Body of pancreas (tissue), 4 donors: ENCODE measurements at regions not wholly inside any gene's neighbourhood (a gene's known extent, or its start where the extent isn't known, plus 50 kb on each side); places are given as distances from the start of the nearest gene placed in this dataset.

Source experiments
- ATAC-seq: fragments of 150-250 bp; one replicate; pipeline ENCODE4 v1.9.1; 2016
- DNase-seq, 4 donors: peaks; one replicate each; pipeline ENCODE4 v3.0.0-alpha.2; 2019
- H3K27ac ChIP-seq, 4 donors: fragments of 200-600 bp; sonication (generic); 1 replicate in 3 of 4; 2 replicates in 1 of 4; pipeline versions ENCODE4 v1.5.1 to v1.6.1; 2016 to 2019; ENCODE audit warnings: mild to moderate bottlenecking in 1 of 4, mixed read lengths in 1 of 4, moderate library complexity in 1 of 4
- H3K27me3 ChIP-seq, 2 donors: fragments of 200-600 bp; sonication (generic); one replicate each; pipeline ENCODE4 v1.6.0; 2016; ENCODE audit warnings: mild to moderate bottlenecking in 1 of 2
- H3K36me3 ChIP-seq, 2 donors: fragments of 200-600 bp; sonication (generic); replicated peaks in 1 of 2; 2 replicates each; pipeline ENCODE4 v1.5.1; 2016; ENCODE audit warnings: low read depth in 2 of 2; ENCODE audit not compliant: insufficient read depth in 1 of 2
- H3K4me1 ChIP-seq: fragments of 200-600 bp; sonication (generic); one replicate; pipeline ENCODE4 v1.6.0; 2016
- H3K4me3 ChIP-seq, 2 donors: fragments of 200-600 bp; sonication (generic); 1 replicate in 1 of 2; 2 replicates in 1 of 2; pipeline ENCODE4 v1.5.1; 2016 to 2019
- H3K9me3 ChIP-seq, 3 donors: fragments of 200-600 bp; sonication (generic); 1 replicate in 2 of 3; 2 replicates in 1 of 3; pipeline ENCODE4 v1.5.1; 2016
- POLR2A ChIP-seq, 3 donors: fragments of 450-650 bp; IDR thresholded peaks; one replicate each; pipeline ENCODE4 v1.6.1; 2016; ENCODE audit warnings: antibody characterized with exemption in 3 of 3, mild to moderate bottlenecking in 2 of 3
- WGBS, 2 donors: methylation state at CpG; one replicate each; pipeline ENCODE4 v1.1.5; 2017; 5-methylcytosine and 5-hydroxymethylcytosine counted together
- intact Hi-C: fragments of 100-400 bp; cut with DNase I; formaldehyde crosslinking; loops from one replicate; pipeline ENCODE4 v1.15.1; 2023
- TF ChIP-seq, protein P1 (sequence below), 7 experiments: fragments of 450-650 bp in 4 of 7; fragments of 200-600 bp in 3 of 7; sonication (generic) in 3 of 7; IDR thresholded peaks; one replicate each; pipeline ENCODE4 v1.5.1; 2016 to 2019; ENCODE audit warnings: antibody characterized with exemption in 7 of 7

DNA sequence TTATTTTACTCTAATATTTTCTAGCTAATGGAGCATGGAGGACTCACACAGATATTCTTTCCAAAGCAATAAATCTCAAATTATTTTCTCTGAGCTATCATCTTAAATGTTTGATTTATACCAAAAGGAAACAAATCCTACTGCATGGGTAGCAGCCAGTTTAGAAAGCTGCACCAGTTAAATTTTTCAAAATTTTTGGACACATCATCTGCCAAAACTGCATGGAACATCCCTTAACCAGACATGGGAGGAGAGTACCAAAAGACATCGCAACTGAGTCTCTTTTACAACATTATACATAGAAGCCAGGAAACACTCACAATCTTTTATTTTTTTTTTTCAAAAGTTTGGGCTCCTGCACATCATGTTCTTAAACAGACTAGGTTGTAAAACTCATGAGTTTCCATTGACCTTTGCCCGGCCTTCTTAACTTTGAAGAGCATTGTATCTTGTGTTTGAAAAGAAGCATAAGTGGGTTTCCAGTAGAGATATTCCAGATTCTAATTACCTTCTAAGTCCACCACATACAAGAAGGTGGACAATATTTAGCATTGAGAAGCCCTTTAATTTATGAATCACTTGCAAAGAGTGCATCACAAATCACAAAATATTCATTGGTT, 87.7 kb upstream of the HMGCLL1 start:
- WGBS, 2 donors: 76 to 79% methylated on average over 2 of the region's 2 CpGs
- ATAC-seq (no peak), DNase-seq (no peak)
- no peaks in the 10 kb centered on the region for H3K4me1 ChIP-seq
- no peaks in the 10 kb centered on the region for H3K27me3 ChIP-seq
- intact Hi-C loops: no loop called here
- H3K36me3 ChIP-seq: no peaks in the 10 kb centered on the region
- TF ChIP-seq POLR2A (IDR thresholded peaks at IDR 0.05): no peak
- TF ChIP-seq, protein P1, sequence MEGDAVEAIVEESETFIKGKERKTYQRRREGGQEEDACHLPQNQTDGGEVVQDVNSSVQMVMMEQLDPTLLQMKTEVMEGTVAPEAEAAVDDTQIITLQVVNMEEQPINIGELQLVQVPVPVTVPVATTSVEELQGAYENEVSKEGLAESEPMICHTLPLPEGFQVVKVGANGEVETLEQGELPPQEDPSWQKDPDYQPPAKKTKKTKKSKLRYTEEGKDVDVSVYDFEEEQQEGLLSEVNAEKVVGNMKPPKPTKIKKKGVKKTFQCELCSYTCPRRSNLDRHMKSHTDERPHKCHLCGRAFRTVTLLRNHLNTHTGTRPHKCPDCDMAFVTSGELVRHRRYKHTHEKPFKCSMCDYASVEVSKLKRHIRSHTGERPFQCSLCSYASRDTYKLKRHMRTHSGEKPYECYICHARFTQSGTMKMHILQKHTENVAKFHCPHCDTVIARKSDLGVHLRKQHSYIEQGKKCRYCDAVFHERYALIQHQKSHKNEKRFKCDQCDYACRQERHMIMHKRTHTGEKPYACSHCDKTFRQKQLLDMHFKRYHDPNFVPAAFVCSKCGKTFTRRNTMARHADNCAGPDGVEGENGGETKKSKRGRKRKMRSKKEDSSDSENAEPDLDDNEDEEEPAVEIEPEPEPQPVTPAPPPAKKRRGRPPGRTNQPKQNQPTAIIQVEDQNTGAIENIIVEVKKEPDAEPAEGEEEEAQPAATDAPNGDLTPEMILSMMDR (IDR thresholded peaks at IDR 0.05): no peak
- peaks cover 0 to 3% (median 0%) of the 10 kb centered on the region in 3 donors for H3K9me3 ChIP-seq
- H3K27ac ChIP-seq: no peak overlapping the region
- no peak overlapping the region for H3K4me3 ChIP-seq

DNA sequence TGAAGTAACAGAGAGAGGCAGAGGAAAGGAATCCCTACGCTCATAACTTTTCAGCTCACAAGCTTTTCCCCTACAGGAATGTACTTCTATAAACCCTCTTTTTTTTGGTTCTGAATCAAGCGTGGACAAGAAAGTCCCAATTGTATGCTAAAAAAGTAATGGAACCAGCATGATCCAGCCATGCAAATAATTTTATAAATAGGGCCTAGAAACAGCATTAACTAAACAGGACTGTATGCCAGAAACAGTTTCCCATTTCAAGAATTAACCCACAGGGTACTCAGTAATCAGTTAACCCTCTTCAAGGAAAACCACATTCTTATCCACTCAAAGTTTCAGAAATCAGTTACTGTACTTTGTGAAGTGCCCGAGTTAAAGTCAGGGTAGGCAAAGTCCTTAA, 87.0 kb upstream of the HMGCLL1 start:
- DNase-seq (no peak), ATAC-seq (no peak)
- Histone ChIP-seq H3K4me3 (no peak overlapping the region), H3K27ac (no peak overlapping the region), H3K4me1 (no peaks in the 10 kb centered on the region), H3K9me3 (peaks cover 0 to 3% (median 0%) of the 10 kb centered on the region in 3 donors), H3K27me3 (no peaks in the 10 kb centered on the region), H3K36me3 (no peaks in the 10 kb centered on the region)
- intact Hi-C loops: no loop called here
- TF ChIP-seq, protein P1 (IDR thresholded peaks at IDR 0.05): no peak
- no peak for TF ChIP-seq POLR2A (IDR thresholded peaks at IDR 0.05)
- 67 to 82% methylated on average over 3 of the region's 3 CpGs for WGBS, 2 donors

DNA sequence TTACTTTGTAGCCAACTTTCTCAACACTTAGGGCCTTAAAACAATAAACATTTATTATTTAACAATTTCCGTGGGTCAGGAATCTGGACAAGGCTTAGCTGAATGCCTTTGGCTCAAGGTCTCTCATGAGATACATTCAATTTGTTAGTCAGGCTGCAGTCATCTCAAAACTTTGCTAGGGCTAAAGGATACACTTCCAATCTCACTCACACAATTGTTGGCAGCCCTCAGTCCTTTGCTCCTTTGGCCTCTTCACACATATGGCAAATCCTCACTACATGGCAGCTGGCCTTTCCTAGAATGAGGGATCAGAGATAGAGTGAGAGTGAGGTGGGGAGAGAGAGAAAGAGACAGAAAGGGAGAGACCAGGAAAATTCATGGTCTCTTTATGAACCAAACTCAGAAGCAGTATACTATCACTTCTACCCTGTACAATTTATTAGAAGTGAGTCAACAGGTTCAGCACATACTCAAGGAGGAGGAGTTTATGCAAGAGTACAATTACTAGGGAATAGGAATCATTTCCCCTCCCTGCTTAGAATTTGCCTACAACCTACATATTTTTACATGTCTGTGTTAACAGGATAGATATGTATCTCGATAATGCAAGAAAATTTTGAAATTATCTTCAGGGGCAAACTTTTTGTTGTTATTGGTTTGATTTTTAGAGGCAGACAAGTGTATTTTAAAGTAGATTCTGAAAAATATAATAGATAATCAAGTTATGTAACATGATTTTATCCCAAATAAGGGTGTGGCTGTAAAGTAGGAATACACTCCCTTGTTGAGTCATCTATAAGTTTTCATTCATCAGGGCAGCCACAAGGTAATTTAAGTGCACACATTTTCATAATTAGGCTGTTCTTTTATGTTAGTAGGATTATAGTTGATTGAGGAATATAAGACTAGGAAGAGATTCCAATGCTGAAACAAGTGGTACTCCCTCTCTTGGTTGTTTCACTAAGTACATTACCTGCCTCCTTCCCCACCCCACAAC, 85.9 kb upstream of the HMGCLL1 start:
- WGBS, 2 donors: 50 to 61% methylated on average over 2 of the region's 2 CpGs
- H3K36me3 ChIP-seq: no peaks in the 10 kb centered on the region
- intact Hi-C loops: no loop called here
- H3K4me1 ChIP-seq: no peaks in the 10 kb centered on the region
- no peaks in the 10 kb centered on the region for H3K27me3 ChIP-seq
- TF ChIP-seq POLR2A (IDR thresholded peaks at IDR 0.05): no peak
- TF ChIP-seq, protein P1 (IDR thresholded peaks at IDR 0.05): no peak
- DNase-seq (no peak), ATAC-seq (no peak)
- H3K27ac ChIP-seq: no peak overlapping the region
- no peak overlapping the region for H3K4me3 ChIP-seq
- peaks cover 0 to 3% (median 0%) of the 10 kb centered on the region in 3 donors for H3K9me3 ChIP-seq

DNA sequence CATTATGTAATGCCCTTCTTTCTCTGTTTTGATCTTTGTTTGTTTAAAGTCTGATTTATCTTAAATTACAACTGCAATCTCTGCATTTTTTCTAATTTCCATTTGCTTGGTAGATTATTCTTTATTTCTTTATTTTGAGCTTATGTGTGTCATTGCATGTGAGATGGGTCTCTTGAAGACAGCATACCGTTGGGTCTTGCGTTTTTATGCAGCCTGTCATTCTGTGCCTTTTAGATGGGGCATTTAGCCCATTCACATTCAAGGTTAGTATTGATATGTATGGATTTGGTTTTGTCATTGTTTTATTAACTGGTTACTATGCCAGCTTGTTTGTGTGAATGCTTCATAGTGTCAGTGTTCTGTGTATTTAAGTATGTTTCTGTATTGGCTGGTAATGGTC, 84.9 kb upstream of the HMGCLL1 start:
- H3K36me3 ChIP-seq: no peaks in the 10 kb centered on the region
- H3K27ac ChIP-seq: no peak overlapping the region
- TF ChIP-seq POLR2A (IDR thresholded peaks at IDR 0.05): no peak
- TF ChIP-seq, protein P1 (IDR thresholded peaks at IDR 0.05): no peak
- ATAC-seq: no peak
- WGBS, 2 donors: 72 to 79% methylated on average over 2 of the region's 2 CpGs
- DNase-seq: no peak
- H3K27me3 ChIP-seq: no peaks in the 10 kb centered on the region
- no peak overlapping the region for H3K4me3 ChIP-seq
- H3K9me3 ChIP-seq: peaks cover 0 to 3% (median 0%) of the 10 kb centered on the region in 3 donors
- no peaks in the 10 kb centered on the region for H3K4me1 ChIP-seq
- intact Hi-C loops: no loop called here
